HG03342 (cell line): ENCODE measurements at regions not wholly inside any gene's neighbourhood (a gene's known extent, or its start where the extent isn't known, plus 50 kb on each side); places are given as distances from the start of the nearest gene placed in this dataset.
"Not testable (repeated sequence)": the region's sequence is repeated elsewhere in the genome, so short reads cannot be mapped to it uniquely, and the experiment has no call there.

ENCODE experiments used
- ATAC-seq: cut with Tn5 transposase; IDR thresholded peaks from one replicate; pipeline ENCODE4 v1.9.1; 2021; ENCODE audit warnings: mild to moderate bottlenecking, moderate library complexity; ENCODE audit not compliant: unreplicated experiment

GRCh38 chr5:93235761-93236160, 345.3 kb downstream of the NR2F1-AS1 start:
- no peak for ATAC-seq

GRCh38 chr5:93226202-93226735, 354.8 kb downstream of the NR2F1-AS1 start:
- ATAC-seq = no peak

GRCh38 chr5:93225748-93226147, 355.3 kb downstream of the NR2F1-AS1 start:
- no peak for ATAC-seq

GRCh38 chr5:93224624-93225023, 356.4 kb downstream of the NR2F1-AS1 start:
- ATAC-seq = no peak

- no peak for ATAC-seq
Observed at GRCh38 chr5:93221773-93222172, 359.2 kb downstream of the NR2F1-AS1 start.

GRCh38 chr5:93220431-93220830, 360.6 kb downstream of the NR2F1-AS1 start:
- ATAC-seq = no peak

GRCh38 chr5:93219641-93220145, 361.3 kb downstream of the NR2F1-AS1 start:
- ATAC-seq = no peak

- ATAC-seq = not testable (repeated sequence)
Observed at GRCh38 chr5:93213111-93213794, 367.8 kb downstream of the NR2F1-AS1 start.

- ATAC-seq = no peak
Observed at GRCh38 chr5:93209476-93209875, 371.5 kb downstream of the NR2F1-AS1 start.

- ATAC-seq = no peak
Observed at GRCh38 chr5:93208141-93208751, 372.8 kb downstream of the NR2F1-AS1 start.

GRCh38 chr5:93206203-93206602, 374.8 kb downstream of the NR2F1-AS1 start:
- no peak for ATAC-seq

GRCh38 chr5:93201061-93201460, 380.0 kb downstream of the NR2F1-AS1 start:
- no peak for ATAC-seq

GRCh38 chr5:93196986-93197385, 384.0 kb downstream of the NR2F1-AS1 start:
- ATAC-seq = no peak

- no peak for ATAC-seq
Observed at GRCh38 chr5:93193431-93194347, 387.3 kb downstream of the NR2F1-AS1 start.

- ATAC-seq = no peak
Observed at GRCh38 chr5:93192683-93193082, 388.3 kb downstream of the NR2F1-AS1 start.

- ATAC-seq = no peak
Observed at GRCh38 chr5:93192087-93192486, 388.9 kb downstream of the NR2F1-AS1 start.

- no peak for ATAC-seq
Observed at GRCh38 chr5:93191035-93191817, 389.8 kb downstream of the NR2F1-AS1 start.

GRCh38 chr5:93189707-93190120, 391.3 kb downstream of the NR2F1-AS1 start:
- ATAC-seq = no peak

GRCh38 chr5:93188876-93189485, 392.0 kb downstream of the NR2F1-AS1 start:
- ATAC-seq = no peak
